H1 (cell line): ENCODE measurements at regions not wholly inside any gene's neighbourhood (a gene's known extent, or its start where the extent isn't known, plus 50 kb on each side); places are given as distances from the start of the nearest gene placed in this dataset.

Experiments
- CTCF ChIA-PET: fragments of 300-600 bp; sonication (Branson Sonifier 250); formaldehyde crosslinking; loops from one replicate; lab custom pipeline; 2021; ENCODE audit not compliant: partially characterized antibody; lab: Charles Lee
- POLR2A ChIA-PET: fragments of 300-600 bp; sonication (Branson Sonifier 250); formaldehyde crosslinking; loops from one replicate; lab custom pipeline; 2021; ENCODE audit warnings: inconsistent platforms; ENCODE audit not compliant: partially characterized antibody; lab: Charles Lee
- DNase-seq, 2 experiments: peaks; one replicate each; pipeline versions ENCODE4 v3.0.0 to v3.0.0-alpha.2; 2010 to 2022; ENCODE audit warnings: low spot score in 2 of 2, low read depth in 1 of 2, mixed read lengths in 1 of 2
- FAIRE-seq: peaks from 2 replicates; lab custom pipeline; 2011; peaks lifted over from hg19 to GRCh38; lab: Jason Lieb, UNC
- H2AFZ ChIP-seq: 2 replicates; pipeline ENCODE4 v1.8.1; 2012; ENCODE audit warnings: low read length, inconsistent platforms
- H2AK5ac ChIP-seq: 2 replicates; pipeline ENCODE4 v1.6.1; 2013; ENCODE audit warnings: low read depth, low read length
- H2BK120ac ChIP-seq: replicated peaks from 2 replicates; pipeline ENCODE3; 2013; ENCODE audit warnings: low read depth, low read length, inconsistent platforms
- H2BK12ac ChIP-seq: 2 replicates; pipeline ENCODE4 v1.6.1; 2013; ENCODE audit warnings: low read depth, low read length
- H2BK15ac ChIP-seq: 2 replicates; pipeline ENCODE4 v1.6.1; 2013; ENCODE audit warnings: low read length
- H2BK20ac ChIP-seq: 2 replicates; pipeline ENCODE4 v1.6.1; 2013; ENCODE audit warnings: low read length
- H2BK5ac ChIP-seq: 2 replicates; pipeline ENCODE4 v1.6.1; 2013; ENCODE audit warnings: low read depth, low read length
- H3K14ac ChIP-seq: 2 replicates; pipeline ENCODE4 v1.6.1; 2013; ENCODE audit warnings: inconsistent platforms; ENCODE audit not compliant: insufficient read length
- H3K18ac ChIP-seq: 2 replicates; pipeline ENCODE4 v1.6.1; 2013; ENCODE audit warnings: low read length; ENCODE audit errors: extremely low read depth
- H3K23ac ChIP-seq: 2 replicates; pipeline ENCODE4 v1.6.1; 2013; ENCODE audit warnings: inconsistent platforms; ENCODE audit not compliant: insufficient read length
- H3K23me2 ChIP-seq: 2 replicates; pipeline ENCODE4 v1.6.1; 2013; ENCODE audit warnings: low read depth, low read length
- H3K27ac ChIP-seq: 2 replicates; pipeline ENCODE4 v1.6.1; 2011; ENCODE audit warnings: low read depth, low read length, inconsistent platforms
- H3K27me3 ChIP-seq, 4 experiments: replicated peaks in 1 of 4; 1 replicate in 1 of 4; 2 replicates in 3 of 4; pipeline versions ENCODE4 v1.6.1 to v1.8.1; 2011 to 2013; ENCODE audit warnings: low read length in 3 of 4, mild to moderate bottlenecking in 3 of 4, inconsistent platforms in 2 of 4, mixed read lengths in 2 of 4, moderate library complexity in 1 of 4; ENCODE audit not compliant: control insufficient read depth in 3 of 4, insufficient read depth in 3 of 4; ENCODE audit errors: extremely low read depth in 1 of 4
- H3K36me3 ChIP-seq, 4 experiments: 2 replicates each; pipeline versions ENCODE4 v1.6.1 to v1.8.1; 2011 to 2013; ENCODE audit warnings: mild to moderate bottlenecking in 4 of 4, low read length in 3 of 4, moderate library complexity in 2 of 4, control low read depth in 1 of 4, inconsistent platforms in 1 of 4; ENCODE audit not compliant: insufficient read depth in 4 of 4, control insufficient read depth in 2 of 4
- H3K4ac ChIP-seq: replicated peaks from 2 replicates; pipeline ENCODE3; 2013; ENCODE audit warnings: low read length, low read depth, mixed read lengths, inconsistent platforms; ENCODE audit not compliant: insufficient read length
- H3K4me1 ChIP-seq, 4 experiments: replicated peaks in 1 of 4; 1 replicate in 1 of 4; 2 replicates in 3 of 4; pipeline versions ENCODE4 v1.6.1 to v1.8.1; 2011 to 2013; ENCODE audit warnings: low read length in 3 of 4, inconsistent platforms in 2 of 4, mixed read lengths in 1 of 4; ENCODE audit not compliant: insufficient read depth in 4 of 4, control insufficient read depth in 3 of 4
- H3K4me2 ChIP-seq, 2 experiments: 2 replicates each; pipeline versions ENCODE4 v1.6.1 to v1.8.1; 2011 to 2013; ENCODE audit warnings: low read depth in 2 of 2, low read length in 2 of 2, control low read depth in 1 of 2, inconsistent platforms in 1 of 2, mild to moderate bottlenecking in 1 of 2; ENCODE audit not compliant: insufficient read depth in 1 of 2
- H3K4me3 ChIP-seq, 4 experiments: fragments of 200-600, 300-600 bp in 1 of 4; sonication (generic), shearing (Covaris generic), sonication (Bioruptor Twin) in 1 of 4; 2 replicates each; pipeline versions ENCODE4 v1.5.1 to v1.8.1; 2011 to 2016; ENCODE audit warnings: low read length in 4 of 4, low read depth in 3 of 4, control low read depth in 2 of 4, inconsistent platforms in 2 of 4, mild to moderate bottlenecking in 2 of 4, mixed read lengths in 1 of 4, moderate library complexity in 1 of 4; ENCODE audit not compliant: insufficient read depth in 2 of 4; ENCODE audit errors: extremely low read depth in 1 of 4
- H3K56ac ChIP-seq: replicated peaks from 2 replicates; pipeline ENCODE3; 2013; ENCODE audit warnings: low read depth, mild to moderate bottlenecking, mixed read lengths, low read length, inconsistent platforms; ENCODE audit not compliant: insufficient read length
- H3K79me1 ChIP-seq: 2 replicates; pipeline ENCODE4 v1.6.1; 2013; ENCODE audit warnings: low read depth, low read length, control low read depth
- H3K79me2 ChIP-seq, 2 experiments: 2 replicates each; pipeline versions ENCODE4 v1.6.1 to v1.8.1; 2012 to 2013; ENCODE audit warnings: low read length in 2 of 2, mild to moderate bottlenecking in 2 of 2, inconsistent platforms in 1 of 2; ENCODE audit not compliant: insufficient read depth in 2 of 2, control insufficient read depth in 1 of 2
- H3K9ac ChIP-seq, 4 experiments: replicated peaks in 1 of 4; 1 replicate in 1 of 4; 2 replicates in 3 of 4; pipeline versions ENCODE4 v1.6.1 to v1.8.1; 2011 to 2013; ENCODE audit warnings: low read depth in 3 of 4, low read length in 3 of 4, control low read depth in 2 of 4, mild to moderate bottlenecking in 2 of 4, moderate library complexity in 2 of 4, inconsistent platforms in 1 of 4; ENCODE audit errors: extremely low read depth in 1 of 4
- H3K9me3 ChIP-seq, 2 experiments: 2 replicates each; pipeline versions ENCODE4 v1.6.1 to v1.8.1; 2012 to 2013; ENCODE audit warnings: mild to moderate bottlenecking in 2 of 2, moderate library complexity in 2 of 2, control low read depth in 1 of 2, inconsistent platforms in 1 of 2, low read depth in 1 of 2, low read length in 1 of 2, mixed read lengths in 1 of 2; ENCODE audit not compliant: insufficient read depth in 2 of 2
- H4K20me1 ChIP-seq, 2 experiments: replicated peaks in 1 of 2; 2 replicates each; pipeline versions ENCODE3 to v1.8.1; 2011 to 2013; ENCODE audit warnings: inconsistent platforms in 2 of 2, low read length in 2 of 2, mild to moderate bottlenecking in 1 of 2; ENCODE audit not compliant: insufficient read depth in 2 of 2, control insufficient read depth in 1 of 2
- H4K5ac ChIP-seq: 2 replicates; pipeline ENCODE4 v1.6.1; 2013; ENCODE audit warnings: low read length, low read depth, mixed read lengths, inconsistent platforms; ENCODE audit not compliant: insufficient read length
- H4K8ac ChIP-seq: 2 replicates; pipeline ENCODE4 v1.8.0; 2013; ENCODE audit warnings: mild to moderate bottlenecking, moderate library complexity, low read length, inconsistent platforms; ENCODE audit not compliant: insufficient read depth; ENCODE audit errors: extremely low read depth
- H4K91ac ChIP-seq: replicated peaks from 2 replicates; pipeline ENCODE3; 2013; ENCODE audit warnings: low read length, mixed read lengths, inconsistent platforms; ENCODE audit not compliant: insufficient read length
- ASH2L ChIP-seq: fragments of 200-600, 300-600 bp; sonication (generic); IDR thresholded peaks from one replicate; pipeline ENCODE4 v1.7.1; 2017; ENCODE audit warnings: low read length
- HDAC2 ChIP-seq, 2 experiments: fragments of 300-600 bp in 1 of 2; sonication (generic) in 1 of 2; IDR thresholded peaks; 2 replicates each; pipeline ENCODE4 v1.6.1; 2011 to 2012; ENCODE audit warnings: low read depth in 2 of 2, low read length in 2 of 2, mild to moderate bottlenecking in 2 of 2, moderate library complexity in 2 of 2, borderline replicate concordance in 1 of 2, inconsistent platforms in 1 of 2
- JUND ChIP-seq: IDR thresholded peaks from 2 replicates; pipeline ENCODE4 v1.6.1; 2011; ENCODE audit warnings: mild to moderate bottlenecking, improper control_type of control experiment, low read length
- KDM1A ChIP-seq: fragments of 200-600, 300-600 bp; sonication (generic); IDR thresholded peaks from 2 replicates; pipeline ENCODE4 v1.7.1; 2016; ENCODE audit warnings: mild to moderate bottlenecking, low read length, borderline replicate concordance
- KDM5A ChIP-seq: fragments of 200-600 bp; IDR thresholded peaks from 2 replicates; pipeline ENCODE4 v1.7.1; 2012; ENCODE audit warnings: mild to moderate bottlenecking, low read length, inconsistent platforms, mixed read lengths
- SUZ12 ChIP-seq: fragments of 200-600 bp; sonication (generic); IDR thresholded peaks from 2 replicates; pipeline ENCODE4 v1.6.1; 2012; ENCODE audit warnings: mild to moderate bottlenecking, inconsistent platforms, low read length, moderate library complexity, mixed read lengths
- WGBS, 2 experiments: shearing (Covaris generic) in 1 of 2; methylation state at CpG; one replicate each; pipeline versions ENCODE4 v1.1.6 to v1.1.7; 2013 to 2015; ENCODE audit warnings: low lambda C conversion rate in 2 of 2, mixed read lengths in 2 of 2, inconsistent platforms in 1 of 2, low coverage in 1 of 2, missing lambda C conversion rate in 1 of 2; ENCODE audit not compliant: insufficient replicate concordance in 2 of 2, insufficient coverage in 1 of 2, insufficient read length in 1 of 2; ENCODE audit errors: extremely low coverage in 1 of 2, missing lambda C conversion rate in 1 of 2; 5-methylcytosine and 5-hydroxymethylcytosine counted together
- TF ChIP-seq, protein P1 (sequence below), 3 experiments: IDR thresholded peaks; 1 replicate in 2 of 3; 2 replicates in 1 of 3; pipeline versions ENCODE4 v1.5.1 to v1.6.1; 2011; ENCODE audit warnings: low read length in 3 of 3, mild to moderate bottlenecking in 3 of 3, inconsistent platforms in 2 of 3, low read depth in 1 of 3, moderate library complexity in 1 of 3; ENCODE audit not compliant: insufficient read depth in 1 of 3; ENCODE audit errors: control extremely low read depth in 1 of 3

- FAIRE-seq, result no peak
Observed at GRCh38 chr7:89563597-89563996, 590.7 kb upstream of the STEAP1 start.

More at GRCh38 chr7:89563597-89563996, 590.7 kb upstream of the STEAP1 start:
- no peak for DNase-seq
- Histone ChIP-seq H2AK5ac (no peak overlapping the region), H3K27ac (no peak overlapping the region), H3K4me3 (no peak overlapping the region), H4K8ac (no peak overlapping the region), H3K79me2 (no peaks in the 10 kb centered on the region), H3K14ac (no peak overlapping the region), H4K5ac (no peak overlapping the region), H3K4me2 (no peak overlapping the region), H3K9me3 (no peaks in the 10 kb centered on the region), H3K79me1 (no peaks in the 10 kb centered on the region), H4K20me1 (no peaks in the 10 kb centered on the region), H2BK15ac (no peak overlapping the region), H2BK120ac (no peak overlapping the region), H2AFZ (no peak overlapping the region), H4K91ac (no peak overlapping the region), H3K18ac (no peak overlapping the region), H2BK20ac (no peak overlapping the region), H3K4ac (no peak overlapping the region), H3K9ac (no peak overlapping the region), H3K36me3 (no peaks in the 10 kb centered on the region), H3K27me3 (no peaks in the 10 kb centered on the region), H2BK5ac (no peak overlapping the region), H2BK12ac (no peak overlapping the region), H3K23ac (no peak overlapping the region), H3K56ac (no peak overlapping the region), H3K4me1 (peaks cover 0 to 6% (median 0%) of the 10 kb centered on the region in 4 experiments; a peak in 1 of 7 replicates), H3K23me2 (no peaks in the 10 kb centered on the region; the same call in 1 of the 2 replicates)
- POLR2A ChIA-PET, result no interaction called here
- TF ChIP-seq, protein P1, sequence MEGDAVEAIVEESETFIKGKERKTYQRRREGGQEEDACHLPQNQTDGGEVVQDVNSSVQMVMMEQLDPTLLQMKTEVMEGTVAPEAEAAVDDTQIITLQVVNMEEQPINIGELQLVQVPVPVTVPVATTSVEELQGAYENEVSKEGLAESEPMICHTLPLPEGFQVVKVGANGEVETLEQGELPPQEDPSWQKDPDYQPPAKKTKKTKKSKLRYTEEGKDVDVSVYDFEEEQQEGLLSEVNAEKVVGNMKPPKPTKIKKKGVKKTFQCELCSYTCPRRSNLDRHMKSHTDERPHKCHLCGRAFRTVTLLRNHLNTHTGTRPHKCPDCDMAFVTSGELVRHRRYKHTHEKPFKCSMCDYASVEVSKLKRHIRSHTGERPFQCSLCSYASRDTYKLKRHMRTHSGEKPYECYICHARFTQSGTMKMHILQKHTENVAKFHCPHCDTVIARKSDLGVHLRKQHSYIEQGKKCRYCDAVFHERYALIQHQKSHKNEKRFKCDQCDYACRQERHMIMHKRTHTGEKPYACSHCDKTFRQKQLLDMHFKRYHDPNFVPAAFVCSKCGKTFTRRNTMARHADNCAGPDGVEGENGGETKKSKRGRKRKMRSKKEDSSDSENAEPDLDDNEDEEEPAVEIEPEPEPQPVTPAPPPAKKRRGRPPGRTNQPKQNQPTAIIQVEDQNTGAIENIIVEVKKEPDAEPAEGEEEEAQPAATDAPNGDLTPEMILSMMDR (IDR thresholded peaks at IDR 0.05; ENCODE audit: control extremely low read depth in 1 of 3, insufficient read depth in 1 of 3, low read depth in 1 of 3, low read length in 3 of 3), result no peak
- TF ChIP-seq KDM5A (no peak), ASH2L (no peak), HDAC2 (IDR thresholded peaks at IDR 0.05; ENCODE audit: borderline replicate concordance in 1 of 2, low read depth in 2 of 2, low read length in 2 of 2) (no peak), KDM1A (no peak), SUZ12 (no peak), JUND (no peak)
- WGBS, 2 experiments, result 80% methylated on average over 1 of the region's 1 CpG; no CpG with 5 or more reads in 1 of the 2 experiments
- CTCF ChIA-PET, result no interaction called here
